Right lobe of liver (tissue), 4 donors: ENCODE measurements at regions not wholly inside any gene's neighbourhood (a gene's known extent, or its start where the extent isn't known, plus 50 kb on each side); places are given as distances from the start of the nearest gene placed in this dataset.

ENCODE experiments used
- POLR2A ChIP-seq: fragments of 450-650 bp; IDR thresholded peaks from one replicate; pipeline ENCODE4 v1.6.1; 2017; ENCODE audit warnings: antibody characterized with exemption, mild to moderate bottlenecking
- TF ChIP-seq, protein P1 (sequence below), 4 donors: fragments of 200-600 bp in 3 of 4; fragments of 450-650 bp in 1 of 4; IDR thresholded peaks; one replicate each; pipeline versions ENCODE4 v1.5.1 to v1.8.0; 2016 to 2022; ENCODE audit warnings: antibody characterized with exemption in 4 of 4, mild to moderate bottlenecking in 2 of 4
- donor health status: DM: no; HTN: no; CAD: no.
- donor health status: DM: no; HTN: no; CAD: no.
- donor health status: DM: no; HTN: yes; CAD: no.

DNA sequence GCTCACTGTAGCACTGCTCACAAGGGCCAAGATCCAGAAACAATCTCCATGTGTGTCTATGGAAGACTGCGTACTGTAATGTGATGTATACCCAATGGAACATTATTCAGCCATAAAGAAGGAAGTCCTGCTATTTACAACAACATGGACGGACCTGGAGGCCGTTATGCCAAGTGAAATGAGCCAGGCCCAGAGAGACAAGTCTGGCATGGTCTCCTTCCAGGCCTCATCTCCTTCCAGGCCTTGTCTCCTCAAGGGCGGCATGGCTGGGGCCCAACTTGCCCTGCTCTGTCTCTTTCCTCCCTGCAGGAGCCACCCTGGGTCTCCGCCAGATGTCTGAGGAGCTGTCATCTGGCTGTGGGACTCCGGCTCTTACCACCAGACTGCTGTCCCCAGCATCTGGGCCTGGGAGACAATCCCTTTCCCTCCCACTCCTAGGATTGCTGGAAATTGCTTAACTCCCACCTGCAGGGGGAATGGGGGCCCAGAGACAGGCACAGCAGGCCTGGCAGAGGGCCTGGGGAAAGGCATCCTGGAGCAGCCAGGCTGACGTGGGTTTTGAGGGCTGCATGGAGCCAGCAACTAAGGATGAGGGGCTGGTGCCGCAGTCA, 1326.6 kb downstream of the TBC1D22A start:
- TF ChIP-seq, protein P1, sequence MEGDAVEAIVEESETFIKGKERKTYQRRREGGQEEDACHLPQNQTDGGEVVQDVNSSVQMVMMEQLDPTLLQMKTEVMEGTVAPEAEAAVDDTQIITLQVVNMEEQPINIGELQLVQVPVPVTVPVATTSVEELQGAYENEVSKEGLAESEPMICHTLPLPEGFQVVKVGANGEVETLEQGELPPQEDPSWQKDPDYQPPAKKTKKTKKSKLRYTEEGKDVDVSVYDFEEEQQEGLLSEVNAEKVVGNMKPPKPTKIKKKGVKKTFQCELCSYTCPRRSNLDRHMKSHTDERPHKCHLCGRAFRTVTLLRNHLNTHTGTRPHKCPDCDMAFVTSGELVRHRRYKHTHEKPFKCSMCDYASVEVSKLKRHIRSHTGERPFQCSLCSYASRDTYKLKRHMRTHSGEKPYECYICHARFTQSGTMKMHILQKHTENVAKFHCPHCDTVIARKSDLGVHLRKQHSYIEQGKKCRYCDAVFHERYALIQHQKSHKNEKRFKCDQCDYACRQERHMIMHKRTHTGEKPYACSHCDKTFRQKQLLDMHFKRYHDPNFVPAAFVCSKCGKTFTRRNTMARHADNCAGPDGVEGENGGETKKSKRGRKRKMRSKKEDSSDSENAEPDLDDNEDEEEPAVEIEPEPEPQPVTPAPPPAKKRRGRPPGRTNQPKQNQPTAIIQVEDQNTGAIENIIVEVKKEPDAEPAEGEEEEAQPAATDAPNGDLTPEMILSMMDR (IDR thresholded peaks at IDR 0.05): no peak
- TF ChIP-seq POLR2A: no peak
